Astrocyte of the spinal cord (primary cell): ENCODE measurements at regions not wholly inside any gene's neighbourhood (a gene's known extent, or its start where the extent isn't known, plus 50 kb on each side); places are given as distances from the start of the nearest gene placed in this dataset.

Source experiments
- DNase-seq: peaks from one replicate; pipeline ENCODE4 v3.0.0; 2011; ENCODE audit warnings: low read depth, low spot score
- H3K4me3 ChIP-seq: 2 replicates; pipeline ENCODE4 v1.5.1; 2011; ENCODE audit warnings: low read depth, mild to moderate bottlenecking, low read length, moderate library complexity
- CTCF ChIP-seq: IDR thresholded peaks from 2 replicates; pipeline ENCODE4 v1.5.1; 2012; ENCODE audit warnings: low read depth, mild to moderate bottlenecking, low read length, inconsistent platforms
- in situ Hi-C: cut with HindIII; loops from 2 replicates; pipeline ENCODE4 v1.10.0; 2017; ENCODE audit warnings: low sequenced_read_pairs

- DNase-seq = peak; percentile 40
- in situ Hi-C loops = no loop called here
- TF ChIP-seq CTCF = no peak
- H3K4me3 ChIP-seq = no peak overlapping the region
Measured at GRCh38 chr4:65968831-65969558, 298.7 kb upstream of the EPHA5 start.

DNA sequence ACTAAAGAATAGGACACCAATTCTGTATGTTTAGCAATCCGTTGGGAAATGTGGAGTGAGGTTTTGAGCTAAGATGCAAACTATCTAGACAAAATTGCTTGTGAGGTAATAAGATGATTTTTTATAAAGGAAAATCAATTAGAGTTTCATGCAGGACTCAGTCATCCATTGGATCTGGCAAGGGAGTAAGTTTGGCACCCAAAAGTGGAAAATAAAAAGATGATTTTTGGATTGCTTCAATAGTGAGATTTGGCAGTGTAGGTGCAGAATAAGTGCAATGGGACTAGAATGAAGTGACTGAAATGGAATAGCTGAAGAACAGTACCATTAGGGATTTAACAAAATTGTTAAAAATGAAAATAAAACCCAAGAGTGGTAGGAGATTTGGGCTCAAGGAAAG is 290.5 kb upstream of the EPHA5 start:
- no peak for TF ChIP-seq CTCF
- no peak overlapping the region for H3K4me3 ChIP-seq
- DNase-seq = no peak
- in situ Hi-C loops = no loop called here

- no peak for DNase-seq
- H3K4me3 ChIP-seq = no peak overlapping the region
- no peak for TF ChIP-seq CTCF
- in situ Hi-C loops = no loop called here
Measured at GRCh38 chr4:65954416-65954815, 284.1 kb upstream of the EPHA5 start.

GRCh38 chr4:65951177-65951576 is 280.9 kb upstream of the EPHA5 start:
- TF ChIP-seq CTCF = no peak
- in situ Hi-C loops = no loop called here
- no peak for DNase-seq

GRCh38 chr4:65943076-65943475 is 272.8 kb upstream of the EPHA5 start:
- DNase-seq = peak; percentile 81
- peak; percentile 4 for TF ChIP-seq CTCF
- H3K4me3 ChIP-seq = no peak overlapping the region
- in situ Hi-C loops = no loop called here

More at GRCh38 chr4:65951177-65951576, 280.9 kb upstream of the EPHA5 start:
- no peak overlapping the region for H3K4me3 ChIP-seq

GRCh38 chr4:65924843-65925242 is 254.6 kb upstream of the EPHA5 start:
- in situ Hi-C loops = no loop called here
- no peak overlapping the region for H3K4me3 ChIP-seq
- DNase-seq = no peak
- TF ChIP-seq CTCF = no peak

DNA sequence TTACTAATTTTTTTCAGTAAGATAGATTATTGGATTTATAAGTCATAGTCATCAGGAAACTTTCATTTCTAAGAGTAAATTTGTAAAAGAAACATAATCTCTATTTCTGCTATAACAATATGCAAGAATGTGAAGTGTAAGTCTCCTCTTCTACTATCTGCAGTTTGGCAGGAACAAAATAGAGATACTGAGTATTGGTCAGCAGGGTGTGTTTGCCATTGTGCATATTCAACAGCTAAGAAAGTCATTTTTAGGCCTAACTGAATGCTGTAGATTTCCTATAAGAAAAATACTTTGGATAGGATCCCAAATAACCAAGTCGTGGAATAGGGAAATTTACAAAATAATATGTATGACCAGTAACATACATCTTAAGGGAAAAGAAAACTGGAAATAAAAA is 253.3 kb upstream of the EPHA5 start:
- TF ChIP-seq CTCF = no peak
- no peak overlapping the region for H3K4me3 ChIP-seq
- in situ Hi-C loops = no loop called here
- no peak for DNase-seq
